Stimulated activated CD8-positive, alpha-beta memory T cell treated with anti-CD3 and anti-CD28 coated beads, Interleukin-12 subunit alpha, Interleukin-12 subunit beta, amount 100 ng/mL, for 24 hours (primary cell): ENCODE measurements at regions not wholly inside any gene's neighbourhood (a gene's known extent, or its start where the extent isn't known, plus 50 kb on each side); places are given as distances from the start of the nearest gene placed in this dataset.
"Not testable (repeated sequence)": the region's sequence is repeated elsewhere in the genome, so short reads cannot be mapped to it uniquely, and the experiment has no call there.

Source experiments
- DNase-seq: peaks from one replicate; pipeline ENCODE4 v3.0.0-alpha.2; 2020; ENCODE audit errors: extremely low read depth

DNA sequence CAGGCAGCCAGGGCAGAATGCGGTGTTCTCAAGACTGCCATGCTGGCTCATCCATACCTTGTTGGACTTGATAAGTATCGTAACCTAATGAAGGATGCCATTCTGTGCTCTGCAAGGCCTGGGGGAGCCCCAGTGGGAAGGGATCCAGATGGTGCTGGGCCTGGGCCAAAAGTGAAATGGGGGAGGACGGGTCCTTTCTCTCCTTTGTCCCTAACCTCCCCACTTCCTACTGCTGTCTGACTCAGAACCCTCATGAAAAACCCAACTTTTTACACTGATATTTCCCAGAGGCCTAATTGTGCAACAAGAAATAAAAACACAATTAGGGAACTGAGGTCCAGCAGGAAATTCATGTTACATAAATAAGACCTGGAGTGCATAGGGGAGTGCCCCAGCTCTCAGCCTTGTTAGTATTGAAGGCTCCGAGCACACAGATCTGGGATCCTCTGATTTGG lies 193.7 kb upstream of the SVIL start:
- DNase-seq, result no peak

DNA sequence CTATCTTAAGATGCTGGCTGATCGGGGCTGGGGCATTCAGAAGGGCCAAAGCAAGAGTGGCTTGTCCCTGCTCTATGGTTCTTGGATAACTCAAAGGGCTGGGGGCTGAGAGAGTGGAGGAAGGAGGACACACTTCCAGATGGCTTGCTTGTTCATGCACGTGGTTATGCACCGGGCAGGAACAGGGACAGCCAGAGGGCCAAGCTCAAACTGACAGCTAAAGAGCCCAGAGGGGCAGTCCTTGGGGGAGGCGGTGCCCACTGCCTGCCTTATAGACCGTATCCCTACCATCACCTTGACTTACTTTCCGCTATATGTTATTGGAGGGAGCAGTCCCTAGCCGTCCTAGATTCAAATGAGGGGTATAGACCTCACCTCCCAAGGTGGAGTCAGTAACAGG lies 192.7 kb upstream of the SVIL start:
- no peak for DNase-seq

DNA sequence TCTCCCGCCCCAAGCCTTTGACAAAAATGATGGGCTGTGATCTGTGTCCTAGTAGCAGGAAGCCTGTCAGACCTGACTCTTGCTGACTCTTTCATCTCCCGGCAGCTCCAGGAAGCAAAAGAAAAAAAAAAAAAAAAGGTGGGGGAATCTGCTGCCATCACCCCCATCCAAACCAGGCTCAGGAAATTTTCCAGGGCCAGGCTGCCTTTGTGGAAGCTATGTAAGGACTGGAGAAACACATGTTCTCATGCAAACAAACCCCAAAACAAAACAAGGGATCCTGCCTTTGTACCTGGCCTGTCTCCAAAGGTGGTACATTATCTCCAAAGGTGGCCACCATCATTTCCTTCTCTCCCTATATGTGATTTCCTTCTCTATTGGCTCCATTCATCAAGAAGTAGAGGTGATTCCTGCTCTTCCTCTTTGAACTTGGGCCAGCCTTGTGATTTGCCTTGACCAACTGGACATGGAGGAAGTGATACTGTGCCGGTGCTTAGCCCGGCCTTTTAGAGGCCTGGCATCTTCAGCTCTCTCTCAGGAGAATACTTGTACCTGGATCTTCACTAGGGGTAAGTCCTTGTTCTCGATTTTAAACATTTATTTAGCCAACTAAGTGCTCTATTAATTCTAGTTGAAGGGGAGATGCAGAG lies 192.2 kb upstream of the SVIL start:
- no peak for DNase-seq

DNA sequence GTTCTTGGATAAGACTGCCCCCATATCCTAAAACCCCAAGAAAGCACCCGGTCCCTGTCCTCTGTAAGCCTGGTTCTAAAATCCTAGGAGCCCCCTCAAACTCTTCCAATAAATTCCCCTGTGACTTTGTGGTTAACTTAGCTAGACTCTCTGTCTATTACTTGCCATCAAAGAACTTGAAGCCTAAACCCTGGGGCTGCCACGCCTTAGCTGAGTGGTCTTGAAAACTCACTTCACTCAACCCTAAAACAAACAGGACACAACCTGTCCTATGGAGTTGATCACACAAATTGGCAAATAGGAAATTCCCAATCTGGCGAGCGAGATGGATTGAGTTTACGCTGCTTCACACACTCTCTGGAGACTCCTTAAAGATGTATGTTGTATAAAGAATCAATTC lies 191.4 kb upstream of the SVIL start:
- no peak for DNase-seq

DNA sequence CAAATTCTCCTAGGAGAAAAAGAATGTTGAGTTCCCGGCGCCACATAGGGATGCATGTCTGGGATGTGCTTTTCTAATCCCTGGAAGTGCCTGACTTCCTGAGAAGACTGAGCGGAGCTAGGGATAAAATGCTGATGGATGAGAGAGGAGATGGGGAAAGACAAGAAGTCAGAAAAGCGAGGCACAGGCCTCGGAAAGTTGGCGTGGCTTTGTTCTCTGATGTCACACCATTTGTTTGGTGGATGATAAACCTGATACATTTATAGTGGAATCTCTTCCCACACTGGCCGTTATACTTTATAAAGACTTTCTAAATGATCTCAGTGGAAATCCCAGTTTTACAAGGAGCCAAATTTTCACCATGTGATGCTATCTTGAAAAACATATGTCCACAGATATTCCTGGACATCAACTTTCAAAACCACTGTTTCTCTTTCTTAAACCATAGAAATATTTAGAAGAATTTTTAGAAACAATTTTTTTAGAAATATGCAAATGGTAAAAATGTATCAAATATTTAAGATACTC lies 188.8 kb upstream of the SVIL start:
- DNase-seq, result no peak

DNA sequence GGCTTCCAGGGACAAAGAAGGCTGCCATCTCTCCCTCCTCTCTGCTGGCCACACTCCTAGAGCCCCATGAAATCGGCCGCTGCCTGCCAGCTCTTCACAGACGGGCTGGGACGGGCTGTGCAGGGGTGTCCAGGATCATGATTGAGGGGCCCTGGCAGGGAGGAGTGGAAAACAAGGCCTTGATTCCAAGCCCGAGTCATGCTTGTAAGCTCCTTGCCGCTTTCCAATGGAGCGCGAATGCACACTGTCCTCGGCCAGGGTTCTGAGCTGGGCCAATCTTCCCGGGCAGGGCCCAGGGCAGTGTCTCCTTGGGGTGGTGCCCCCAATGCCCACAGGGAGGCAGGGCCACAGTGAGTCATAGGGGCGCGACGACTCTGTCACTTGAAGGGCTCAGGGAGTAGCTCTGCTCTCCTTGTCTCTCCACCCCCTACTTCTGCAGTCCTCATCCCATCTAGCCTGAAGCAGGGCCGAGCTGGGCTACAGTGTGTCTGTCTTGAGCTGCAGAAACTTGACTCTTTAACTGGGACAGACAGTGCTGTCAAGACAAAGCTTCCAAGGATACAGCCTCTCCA lies 186.2 kb upstream of the SVIL start:
- no peak for DNase-seq

DNA sequence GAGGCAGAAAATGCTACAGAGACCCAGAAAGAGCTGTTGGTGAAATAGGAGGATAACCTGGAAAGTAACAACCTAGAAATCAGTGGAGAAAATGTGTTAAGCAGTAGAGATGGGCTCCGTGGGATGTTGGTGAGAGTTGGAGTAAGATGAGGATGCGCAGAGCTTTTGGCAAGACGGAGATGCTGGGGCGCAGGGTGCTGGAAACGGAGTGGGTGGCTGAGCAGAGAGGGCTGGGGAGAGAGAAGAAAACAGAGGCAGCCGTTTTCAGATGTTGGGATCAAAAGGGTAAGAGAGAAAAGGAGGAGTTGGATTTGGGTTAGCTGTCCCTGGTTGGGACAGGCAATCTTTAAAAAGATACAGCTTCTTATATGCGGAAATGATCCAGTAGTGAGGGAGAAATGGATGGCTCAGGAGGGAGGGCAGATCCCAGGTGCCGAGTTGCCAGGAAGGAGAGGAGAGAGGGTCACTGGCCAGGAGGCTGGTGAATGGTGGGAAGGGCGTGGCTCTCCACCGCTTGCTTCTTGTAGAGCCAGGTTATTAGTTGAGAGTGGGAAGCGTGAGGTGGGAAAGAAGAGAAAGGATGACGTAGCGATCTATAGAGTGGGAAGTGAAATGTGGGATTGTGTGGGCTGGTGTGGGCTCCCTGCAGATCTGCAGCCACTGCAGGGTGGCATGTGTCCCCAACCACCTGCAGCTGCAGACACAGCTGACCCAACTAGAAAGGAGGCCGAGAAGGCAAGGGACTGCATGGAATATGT lies 182.2 kb upstream of the SVIL start:
- no peak for DNase-seq

DNA sequence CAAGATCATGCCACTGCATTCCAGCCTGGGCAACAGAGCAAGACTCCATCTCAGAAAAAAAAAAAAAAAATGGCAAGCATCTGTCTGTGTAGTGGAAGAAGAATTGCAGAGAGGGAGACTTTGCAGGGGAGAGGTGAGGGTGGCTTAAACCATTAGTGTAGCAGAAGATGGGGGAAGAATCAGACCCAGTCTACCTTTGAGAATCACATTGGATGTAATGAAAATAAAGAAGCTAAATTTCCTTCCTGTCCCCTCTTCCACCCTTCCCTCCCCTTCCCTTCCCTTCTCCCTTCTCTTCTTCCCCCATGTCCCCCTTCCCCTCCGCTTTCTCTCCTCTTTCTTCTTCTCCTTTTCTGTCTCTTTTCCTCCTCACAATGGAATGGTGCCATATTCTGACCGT lies 180.8 kb upstream of the SVIL start:
- DNase-seq, result no peak

DNA sequence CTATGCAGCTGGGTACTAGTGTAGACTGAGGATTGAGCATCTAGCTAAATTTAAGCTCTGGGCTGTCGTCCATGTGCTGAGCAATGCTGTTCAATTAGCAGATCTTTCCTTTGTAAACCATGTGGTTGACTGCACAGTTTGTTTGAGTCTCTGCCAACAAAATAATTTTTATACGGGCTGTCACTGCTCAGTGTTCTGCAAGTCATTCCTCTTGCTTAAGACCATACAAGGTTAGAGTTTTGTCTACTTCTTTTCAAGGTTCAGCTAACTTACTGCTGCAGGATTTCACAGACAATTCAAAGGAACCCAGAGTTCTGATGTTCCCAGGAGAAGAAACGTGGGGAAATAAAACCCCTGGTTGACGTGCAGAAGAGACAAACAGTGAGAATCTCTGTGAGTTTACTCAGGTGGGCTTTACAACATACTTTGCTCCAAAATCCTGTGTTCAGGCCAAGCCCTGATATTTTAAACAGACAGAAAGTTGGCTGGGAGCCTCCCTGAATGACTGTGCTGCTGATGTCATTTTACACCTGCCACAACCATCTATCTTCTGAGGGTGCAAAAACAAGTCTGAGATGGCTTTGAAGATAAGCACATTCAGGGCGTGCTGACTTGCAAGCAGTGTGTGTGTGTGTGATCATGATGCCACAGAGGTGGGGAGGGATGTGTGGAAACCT lies 177.1 kb upstream of the SVIL start:
- DNase-seq, result no peak

DNA sequence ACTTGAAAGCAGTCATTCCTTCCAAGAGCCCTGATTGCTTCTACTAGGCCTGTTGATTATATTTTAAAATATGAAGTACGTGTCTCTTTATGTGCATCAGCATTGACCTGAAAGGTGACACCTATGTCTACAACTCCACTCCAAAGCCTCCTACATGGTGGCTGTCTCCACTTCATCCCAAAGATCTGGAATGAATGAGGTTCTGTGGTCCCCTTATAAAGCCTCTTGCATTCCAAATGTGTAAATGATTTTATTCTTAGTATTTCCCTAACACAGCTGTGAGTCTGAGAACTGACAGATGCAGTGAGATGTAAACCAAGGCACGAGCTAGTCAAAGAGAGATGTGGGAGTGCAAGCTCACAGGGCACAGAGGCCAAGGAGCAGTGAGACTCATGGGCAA lies 176.0 kb upstream of the SVIL start:
- no peak for DNase-seq

DNA sequence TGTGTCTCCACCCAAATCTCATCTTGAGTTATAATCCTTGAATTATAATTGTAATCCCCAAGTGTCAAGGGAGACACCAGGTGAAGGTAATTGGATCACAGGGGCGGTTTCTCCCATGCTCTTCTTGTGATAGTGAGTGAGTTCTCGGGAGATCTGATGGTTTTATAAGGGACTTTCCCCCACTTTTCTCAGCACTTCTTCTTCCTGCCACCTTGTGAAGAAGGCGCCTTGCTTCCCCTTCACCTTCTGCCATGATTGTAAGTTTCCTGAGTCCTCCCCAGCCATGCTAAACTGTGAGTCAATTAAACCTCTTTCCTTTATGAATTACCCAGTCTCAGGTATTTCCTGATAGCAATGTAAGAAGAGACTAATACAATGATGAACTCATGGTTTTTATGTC lies 175.5 kb upstream of the SVIL start:
- not testable (repeated sequence) for DNase-seq

DNA sequence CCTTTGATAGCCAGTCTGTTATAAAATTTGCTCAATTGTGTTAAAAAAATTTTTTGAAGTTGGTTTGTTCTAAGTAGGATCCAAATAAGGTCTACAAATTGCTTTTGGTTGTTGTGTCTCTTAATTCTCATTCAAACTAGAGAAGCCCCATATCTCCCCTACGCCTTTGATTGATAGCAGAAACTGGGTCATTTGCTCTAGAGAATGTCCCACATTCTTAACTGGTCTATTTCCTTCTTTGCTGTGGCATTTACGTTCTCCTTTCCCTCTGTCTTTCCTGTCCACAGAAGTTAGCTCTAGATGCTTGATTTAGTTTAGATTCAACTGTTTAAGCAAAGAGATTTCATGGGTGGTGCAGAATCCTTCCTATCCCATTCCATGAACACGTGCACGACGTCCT lies 174.6 kb upstream of the SVIL start:
- no peak for DNase-seq

DNA sequence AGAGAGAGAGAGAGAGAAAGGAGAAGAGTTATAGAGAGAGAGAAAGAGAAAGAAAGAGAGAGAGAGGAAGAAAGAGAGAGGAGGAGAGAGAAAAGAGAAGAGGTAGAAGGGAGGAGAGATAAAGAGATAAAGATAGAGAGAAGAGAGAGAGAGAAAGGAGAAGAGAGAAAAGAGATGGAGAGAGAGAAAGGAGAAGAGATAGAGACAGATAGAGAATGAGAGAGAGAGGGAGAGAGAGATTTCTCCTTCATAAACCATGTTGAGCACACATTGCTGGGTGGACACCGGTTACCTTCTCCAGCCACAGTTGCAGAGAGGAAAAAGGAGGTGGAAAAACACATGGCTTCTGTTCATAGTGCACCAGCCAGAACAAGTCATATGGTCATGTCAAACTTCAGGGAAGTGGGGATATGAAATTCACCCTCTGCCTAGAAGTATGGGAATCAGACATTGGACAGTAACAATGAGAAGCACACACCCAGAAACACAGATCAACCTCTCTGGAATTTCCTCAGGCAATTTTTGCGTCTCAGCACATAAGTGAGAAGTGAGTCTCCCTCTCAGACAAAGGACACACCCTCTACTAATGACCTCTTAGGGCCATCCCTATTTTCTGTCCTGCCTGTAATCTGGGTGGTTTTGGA lies 172.5 kb upstream of the SVIL start:
- no peak for DNase-seq

DNA sequence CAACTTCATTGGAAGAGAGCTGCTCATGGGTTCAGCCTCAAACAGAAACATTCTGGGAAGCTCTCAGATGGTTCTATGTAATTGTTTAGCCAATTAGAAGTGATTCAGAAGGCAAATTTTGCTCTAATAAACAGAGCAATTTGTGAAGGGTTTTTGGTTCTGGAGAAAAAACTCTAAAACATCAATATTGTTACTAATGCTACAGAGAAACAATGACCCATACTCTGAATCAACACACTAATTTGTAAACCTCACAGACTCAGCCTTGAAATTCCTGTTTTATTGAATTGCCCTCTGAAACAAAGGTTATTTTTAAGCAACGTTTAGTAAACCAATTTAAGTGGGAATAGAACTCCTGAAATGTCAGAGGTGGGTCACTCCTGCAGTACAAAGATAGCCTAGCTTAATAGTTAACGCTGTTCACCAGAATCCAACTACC lies 171.6 kb upstream of the SVIL start:
- DNase-seq, result no peak

DNA sequence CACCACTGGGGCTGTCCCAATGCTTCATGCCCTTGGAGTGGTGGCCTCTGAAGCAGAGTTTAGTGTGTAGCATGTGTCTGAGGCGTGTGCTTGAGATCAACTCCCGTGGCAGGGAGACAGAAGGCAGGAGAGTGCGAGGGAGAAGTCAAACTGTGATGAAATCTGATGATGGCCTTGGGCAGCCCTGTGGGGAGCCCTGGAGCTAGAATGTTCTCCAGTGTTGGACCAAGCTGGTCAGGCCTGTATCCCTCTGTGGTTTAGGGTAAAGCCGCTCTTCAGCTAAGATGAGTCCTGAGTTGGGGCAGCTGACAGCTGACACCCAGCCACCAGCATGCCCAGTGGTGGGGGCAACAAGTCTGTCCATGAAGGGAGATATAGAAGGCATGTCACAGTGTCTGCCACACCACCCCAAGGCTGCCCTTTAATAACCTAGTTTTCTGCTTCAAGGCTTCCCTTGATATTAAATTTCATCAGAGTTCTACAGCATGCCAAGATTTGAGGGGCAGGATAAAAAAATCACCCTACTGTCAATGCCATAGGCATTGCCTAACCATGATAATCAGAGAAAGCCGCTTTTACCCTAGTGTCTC lies 170.5 kb upstream of the SVIL start:
- DNase-seq, result no peak

DNA sequence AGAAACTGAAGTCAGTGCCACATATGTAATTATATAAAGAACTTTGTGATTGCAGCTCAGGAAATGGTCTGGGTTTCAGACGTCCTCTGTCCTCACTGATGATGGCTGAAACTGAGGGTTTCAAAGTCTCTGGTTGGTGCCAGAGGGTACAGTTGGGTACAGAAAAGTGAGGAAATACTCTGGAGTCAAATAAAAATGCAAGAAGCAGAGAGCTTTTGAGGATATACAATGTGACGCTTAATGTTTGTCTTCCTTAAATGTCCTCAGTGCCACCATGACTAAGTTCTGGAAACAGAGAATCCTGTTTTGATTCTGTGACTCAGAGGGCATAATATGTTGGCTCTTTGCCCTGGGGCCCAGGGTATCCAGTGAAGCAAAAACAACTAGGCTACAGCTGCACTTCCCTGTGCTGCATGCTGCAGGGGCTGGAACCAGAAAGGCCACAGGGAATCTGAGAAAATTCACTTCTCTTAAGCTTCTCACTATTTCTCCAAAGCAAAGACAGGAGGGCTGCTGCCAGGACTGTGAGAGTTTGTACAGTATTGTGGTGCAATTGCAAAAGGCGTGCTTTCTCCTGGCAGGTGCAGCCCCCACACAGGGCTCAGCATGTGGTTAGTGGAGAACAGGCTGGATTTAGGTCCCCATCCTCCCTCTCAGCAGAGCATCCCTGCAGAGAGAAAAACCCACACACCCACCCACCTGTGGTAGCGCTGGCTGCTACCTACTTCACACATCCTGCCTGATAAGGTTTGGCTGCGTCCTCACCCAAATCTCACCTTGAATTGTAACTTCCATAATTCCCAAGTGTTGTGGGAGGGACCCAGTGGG lies 169.5 kb upstream of the SVIL start:
- no peak for DNase-seq

DNA sequence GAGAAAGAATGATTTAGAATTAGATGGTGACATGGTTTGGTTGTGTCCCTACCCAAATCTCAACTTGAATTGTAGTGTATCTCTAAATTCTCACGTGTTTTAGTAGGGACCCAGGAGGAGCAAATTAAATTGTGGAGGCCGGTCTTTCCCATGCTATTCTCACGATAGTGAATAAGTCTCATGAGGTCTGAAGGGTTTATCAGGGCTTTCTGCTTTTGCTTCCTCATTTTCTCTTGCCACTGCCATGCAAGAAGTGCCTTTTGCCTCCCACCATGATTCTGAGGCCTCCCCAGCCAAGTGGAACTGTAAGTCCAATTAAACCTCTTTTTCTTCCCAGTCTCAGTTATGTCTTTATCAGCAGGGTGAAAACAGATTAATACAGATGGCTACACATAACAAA lies 167.4 kb upstream of the SVIL start:
- DNase-seq, result no peak

DNA sequence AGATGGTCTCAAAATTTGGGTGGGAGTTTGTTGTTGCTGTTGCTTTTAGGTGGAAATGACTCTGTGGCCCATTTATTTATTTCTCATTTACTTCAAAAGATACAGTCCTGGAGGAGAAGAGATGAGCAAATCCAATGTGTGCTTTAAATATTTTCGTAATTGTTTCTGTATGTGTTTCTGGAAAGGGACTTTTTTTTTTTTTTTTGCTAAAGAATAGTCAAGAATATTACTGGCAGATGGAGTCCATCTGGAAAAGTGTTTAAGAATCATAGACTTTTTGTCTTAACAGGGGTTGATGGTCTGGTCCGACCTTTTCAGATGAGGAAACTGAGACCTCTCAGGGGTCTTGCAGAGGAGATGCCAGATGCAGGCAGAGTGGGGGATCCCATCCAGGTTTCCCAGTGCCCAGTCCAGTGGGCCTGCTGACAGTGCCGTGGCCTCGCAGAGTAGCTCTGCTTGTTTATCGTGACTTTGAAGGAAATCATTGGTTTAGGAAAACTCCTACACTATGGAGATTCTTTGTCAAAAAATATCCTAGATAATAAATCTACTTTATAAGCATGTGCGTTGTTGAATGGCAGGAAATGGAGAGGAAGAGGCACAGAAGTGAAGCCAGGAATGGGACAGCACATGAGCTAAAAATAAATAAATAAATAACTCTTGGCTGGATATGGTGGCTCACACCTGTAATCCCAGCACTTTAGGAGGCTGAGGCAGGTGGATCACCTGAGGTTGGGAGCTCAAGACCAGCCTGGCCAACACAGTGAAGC lies 164.3 kb upstream of the SVIL start:
- no peak for DNase-seq

DNA sequence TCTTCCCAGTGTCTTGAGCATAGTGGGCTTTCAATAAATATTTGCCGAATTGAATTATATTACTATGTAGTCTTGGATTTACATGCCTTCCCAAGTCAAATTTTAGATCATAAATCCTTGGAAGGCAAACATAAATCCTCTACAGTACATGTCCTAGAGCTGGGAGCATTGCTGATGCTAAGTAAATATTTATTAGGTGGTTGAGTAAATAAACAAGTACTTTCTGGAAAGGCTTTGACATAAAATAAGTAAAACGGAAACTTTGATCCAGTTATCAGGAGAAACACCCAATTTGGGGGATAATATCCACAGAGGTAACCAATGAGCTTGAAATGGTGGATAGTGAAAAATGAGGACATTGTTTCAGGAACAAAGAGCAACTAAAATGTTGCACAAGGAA lies 162.8 kb upstream of the SVIL start:
- no peak for DNase-seq

DNA sequence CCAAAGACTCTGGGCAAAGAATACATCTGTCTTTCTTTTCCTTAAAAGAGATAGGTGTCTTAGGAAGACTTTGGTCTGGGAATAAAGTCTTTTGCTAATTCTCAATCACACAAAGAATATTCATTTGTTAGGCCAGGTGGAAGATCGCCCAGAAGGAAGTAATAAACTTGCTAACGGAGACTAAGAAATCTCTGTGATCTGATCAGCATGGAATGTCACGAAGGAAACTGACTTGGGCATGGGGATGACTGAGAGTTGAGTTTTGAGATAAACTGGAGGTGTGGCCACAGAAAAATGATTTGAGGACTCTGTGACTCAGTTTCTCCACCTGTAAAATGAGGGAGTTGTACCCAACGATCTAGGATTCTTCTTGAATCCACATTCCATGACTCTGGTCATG lies 161.1 kb upstream of the SVIL start:
- DNase-seq, result no peak
